K562 (cell line): ENCODE measurements at regions not wholly inside any gene's neighbourhood (a gene's known extent, or its start where the extent isn't known, plus 50 kb on each side); places are given as distances from the start of the nearest gene placed in this dataset.

Source experiments
- ATAC-seq: fragments of 200-7000 bp; cut with Tn5 transposase; 3 replicates; pipeline ENCODE4 v1.9.1; 2020; ENCODE audit warnings: moderate library complexity
- BruUV-seq: library from RNA; stranded (reverse); fragments of 400-500 nt; replicated peaks from 2 replicates; lab custom pipeline; 2021; lab: Mats Ljungman, UMichigan
- CTCF ChIA-PET: fragments of 300-600 bp; formaldehyde crosslinking; extraction: SDS; loops from one replicate; lab custom pipeline; 2021; ENCODE audit warnings: low intra/inter-chr PET ratio; lab: Yijun Ruan, JAX
- POLR2A ChIA-PET: fragments of 300-600, 350-650 bp; sonication (Branson Sonifier 250); formaldehyde crosslinking; extraction: SDS; loops from one replicate; lab custom pipeline; 2021; ENCODE audit warnings: antibody characterized with exemption, inconsistent platforms; lab: Yijun Ruan, JAX
- DNase-seq, 4 experiments: peaks; one replicate each; pipeline versions ENCODE4 v3.0.0 to v3.0.0-alpha.2; 2011 to 2018; ENCODE audit warnings: low spot score in 3 of 4, mixed read lengths in 3 of 4; ENCODE audit errors: extremely low read depth in 1 of 4
- FAIRE-seq: peaks from 2 replicates; lab custom pipeline; 2011; peaks lifted over from hg19 to GRCh38; lab: Jason Lieb, UNC
- H2AFZ ChIP-seq: 2 replicates; pipeline ENCODE4 v1.6.0; 2011; ENCODE audit warnings: low read depth, low read length, control low read depth, inconsistent platforms
- H3K27ac ChIP-seq: fragments of 200-600 bp; 3 replicates; pipeline ENCODE4 v1.8.0; 2011; ENCODE audit warnings: low read depth, mild to moderate bottlenecking, control low read depth, inconsistent platforms, low read length, moderate library complexity, mixed read lengths; ENCODE audit errors: extremely low read depth
- H3K27me3 ChIP-seq, 2 experiments: fragments of 300-600 bp in 1 of 2; 2 replicates in 1 of 2; 3 replicates in 1 of 2; pipeline versions ENCODE4 v1.6.0 to v1.8.0; 2011; ENCODE audit warnings: inconsistent platforms in 2 of 2, low read length in 2 of 2, mild to moderate bottlenecking in 1 of 2, mixed read lengths in 1 of 2, moderate library complexity in 1 of 2; ENCODE audit not compliant: control insufficient read depth in 2 of 2, insufficient read depth in 2 of 2
- H3K36me3 ChIP-seq: fragments of 300-600 bp; 3 replicates; pipeline ENCODE4 v1.8.0; 2011; ENCODE audit warnings: mild to moderate bottlenecking, low read length, inconsistent platforms; ENCODE audit not compliant: control insufficient read depth, insufficient read depth
- H3K4me1 ChIP-seq, 2 experiments: fragments of 200-600 bp in 1 of 2; replicated peaks in 1 of 2; 2 replicates in 1 of 2; 3 replicates in 1 of 2; pipeline versions ENCODE4 v1.5.1 to v1.8.0; 2011; ENCODE audit warnings: inconsistent platforms in 2 of 2, low read length in 2 of 2, mild to moderate bottlenecking in 1 of 2, mixed read lengths in 1 of 2, moderate library complexity in 1 of 2; ENCODE audit not compliant: control insufficient read depth in 2 of 2, insufficient read depth in 2 of 2
- H3K4me2 ChIP-seq: 2 replicates; pipeline ENCODE4 v1.6.1; 2011; ENCODE audit warnings: low read length, control low read depth, inconsistent platforms, mixed read lengths; ENCODE audit not compliant: insufficient read depth
- H3K4me3 ChIP-seq: fragments of 200-600 bp; sonication (generic), shearing (Covaris generic); 2 replicates; pipeline ENCODE4 v1.5.1; 2016; ENCODE audit warnings: control low read depth, inconsistent platforms
- H3K79me2 ChIP-seq: fragments of 200-600 bp; 3 replicates; pipeline ENCODE4 v1.8.0; 2011; ENCODE audit warnings: low read length, inconsistent platforms; ENCODE audit not compliant: control insufficient read depth, insufficient read depth
- H3K9ac ChIP-seq, 2 experiments: 2 replicates each; pipeline versions ENCODE4 v1.6.0 to v1.6.1; 2011; ENCODE audit warnings: low read depth in 2 of 2, low read length in 2 of 2, control low read depth in 1 of 2, inconsistent platforms in 1 of 2, mild to moderate bottlenecking in 1 of 2, mixed read lengths in 1 of 2; ENCODE audit not compliant: insufficient read depth in 1 of 2
- H3K9me1 ChIP-seq: one replicate; pipeline ENCODE4 v1.6.0; 2011; ENCODE audit warnings: inconsistent platforms, mild to moderate bottlenecking, low read length, moderate library complexity; ENCODE audit not compliant: control insufficient read depth, insufficient read depth
- H3K9me3 ChIP-seq: replicated peaks from 2 replicates; pipeline ENCODE4 v1.5.1; 2011; ENCODE audit warnings: low read depth, low read length, inconsistent platforms; ENCODE audit not compliant: control insufficient read depth, insufficient read depth
- H4K20me1 ChIP-seq: replicated peaks from 2 replicates; pipeline ENCODE4 v1.6.1; 2011; ENCODE audit warnings: low read length, inconsistent platforms, mixed read lengths; ENCODE audit not compliant: control insufficient read depth, insufficient read depth
- BHLHE40 ChIP-seq: IDR thresholded peaks from 2 replicates; pipeline ENCODE4 v1.6.1; 2011; ENCODE audit warnings: low read length, improper control_type of control experiment
- CBX2 ChIP-seq: fragments of 200-600 bp; sonication (generic); IDR thresholded peaks from one replicate; pipeline ENCODE4 v1.6.1; 2012; ENCODE audit warnings: mild to moderate bottlenecking, low read length, inconsistent platforms; ENCODE audit not compliant: insufficient read depth, poor library complexity, severe bottlenecking
- CSDE1 ChIP-seq, 2 experiments: fragments of 450-650 bp; IDR thresholded peaks; 2 replicates each; pipeline ENCODE4 v1.6.1; 2016; ENCODE audit warnings: mild to moderate bottlenecking in 1 of 2
- KAT8 ChIP-seq: fragments of 450-650 bp; IDR thresholded peaks from 2 replicates; pipeline ENCODE4 v1.6.1; 2016; ENCODE audit warnings: low read depth, mild to moderate bottlenecking
- MTA1 ChIP-seq: fragments of 450-650 bp; IDR thresholded peaks from 2 replicates; pipeline ENCODE4 v1.6.1; 2017; ENCODE audit warnings: borderline replicate concordance
- NELFE ChIP-seq: IDR thresholded peaks from 2 replicates; pipeline ENCODE4 v1.6.1; 2011; ENCODE audit warnings: mild to moderate bottlenecking; ENCODE audit not compliant: insufficient read depth, insufficient read length
- NFE2 ChIP-seq: IDR thresholded peaks from 2 replicates; pipeline ENCODE4 v1.6.1; 2014; ENCODE audit warnings: antibody characterized with exemption, low read depth
- RBBP5 ChIP-seq: fragments of 200-600 bp; sonication (generic); IDR thresholded peaks from 2 replicates; pipeline ENCODE4 v1.6.1; 2012; ENCODE audit warnings: borderline replicate concordance, mild to moderate bottlenecking, low read length, control low read depth, inconsistent platforms; ENCODE audit not compliant: insufficient read depth, poor library complexity, severe bottlenecking
- SMAD2 ChIP-seq: fragments of 150-350 bp; IDR thresholded peaks from 2 replicates; pipeline ENCODE4 v1.6.1; 2014; ENCODE audit warnings: low read depth, mild to moderate bottlenecking, low read length
- TAF15 ChIP-seq: fragments of 200-400 bp; formaldehyde crosslinking; IDR thresholded peaks from 2 replicates; pipeline ENCODE4 v1.6.1; 2017; ENCODE audit warnings: mild to moderate bottlenecking, low read depth, low read length, moderate library complexity
- XRCC4 ChIP-seq: IDR thresholded peaks from one replicate; pipeline ENCODE4 v1.6.1; 2011; ENCODE audit not compliant: insufficient read depth, insufficient read length; ENCODE audit errors: extremely low read depth
- ZBTB5 ChIP-seq: fragments of 450-650 bp; IDR thresholded peaks from 2 replicates; pipeline ENCODE4 v1.6.1; 2017; ENCODE audit warnings: antibody characterized with exemption
- ZNF124 ChIP-seq: sonication (generic); formaldehyde crosslinking; IDR thresholded peaks from 2 replicates; pipeline ENCODE4 v1.8.1; 2022; ENCODE audit warnings: missing genetic modification reagents
- ZNF583 ChIP-seq: fragments of 250-450 bp; sonication (Bioruptor Pico); IDR thresholded peaks from 2 replicates; pipeline ENCODE4 v1.4.0; 2020
- WGBS: fragments of 100-300 bp; shearing (Covaris generic); methylation state at CpG from one replicate; pipeline ENCODE4 v1.1.6; 2016; ENCODE audit warnings: low coverage, mixed read lengths; ENCODE audit not compliant: insufficient coverage; ENCODE audit errors: missing lambda C conversion rate; 5-methylcytosine and 5-hydroxymethylcytosine counted together
- in situ Hi-C: fragments of 300-500 bp; cut with MboI; formaldehyde crosslinking; loops from 4 replicates; pipeline ENCODE4 v1.15.0; 2018; ENCODE audit warnings: inconsistent platforms, mixed read lengths
- intact Hi-C: fragments of 100-400 bp; cut with micrococcal nuclease; formaldehyde crosslinking; loops from 2 replicates; pipeline ENCODE4 v1.14.2; 2022
- TF ChIP-seq, protein P1 (sequence below): sonication (generic); formaldehyde crosslinking; IDR thresholded peaks from 2 replicates; pipeline ENCODE4 v1.8.0; 2022; ENCODE audit warnings: mild to moderate bottlenecking, missing genetic modification reagents
- TF ChIP-seq, protein P2 (sequence below): sonication (generic); formaldehyde crosslinking; IDR thresholded peaks from 2 replicates; pipeline ENCODE4 v1.8.0; 2022; ENCODE audit warnings: mild to moderate bottlenecking, low read depth, missing genetic modification reagents
- TF ChIP-seq, protein P3 (sequence below): fragments of 450-650 bp; IDR thresholded peaks from 2 replicates; pipeline ENCODE4 v1.6.1; 2018; ENCODE audit not compliant: partially characterized antibody

GRCh38 chr2:144931480-144931879 lies 411.6 kb upstream of the ZEB2 start:
- 100% methylated on average over 1 of the region's 1 CpG for WGBS
- ChIA-PET CTCF (no interaction called here), POLR2A (interaction anchor here (0.7 kb wide), 1 partner anchor 1075 kb away, joined by 3 read pairs; no protein-coding TSS in a partner anchor)
- no TSS peak for BruUV-seq
- H3K79me2 ChIP-seq, result no peaks in the 10 kb centered on the region
- no peak overlapping the region for H3K4me3 ChIP-seq
- H3K9me1 ChIP-seq, result no peaks in the 10 kb centered on the region
- no peaks in the 10 kb centered on the region for H4K20me1 ChIP-seq
- DNase-seq (no peak), ATAC-seq (no peak), FAIRE-seq (no peak)
- 0 out of 2 replicates have a peak, but pooled peaks cover 2% of the 10 kb centered on the region for H3K9me3 ChIP-seq
- H3K27ac ChIP-seq, result no peak overlapping the region
- H3K4me2 ChIP-seq, result no peak overlapping the region
- H3K36me3 ChIP-seq, result no peaks in the 10 kb centered on the region
- no peak overlapping the region for H2AFZ ChIP-seq
- H3K9ac ChIP-seq, result no peak overlapping the region
- in situ Hi-C loops, result no loop called here
- no peaks in the 10 kb centered on the region for H3K27me3 ChIP-seq
- no peaks in the 10 kb centered on the region; a peak in 1 of 5 replicates for H3K4me1 ChIP-seq
- intact Hi-C loops, result no loop called here
- TF ChIP-seq TAF15, result no peak
- TF ChIP-seq SMAD2, result no peak
- no peak for TF ChIP-seq NELFE
- TF ChIP-seq BHLHE40, result no peak
- TF ChIP-seq CSDE1 (IDR thresholded peaks at IDR 0.05), result no peak
- no peak for TF ChIP-seq RBBP5
- TF ChIP-seq XRCC4, result no peak
- TF ChIP-seq, protein P1, sequence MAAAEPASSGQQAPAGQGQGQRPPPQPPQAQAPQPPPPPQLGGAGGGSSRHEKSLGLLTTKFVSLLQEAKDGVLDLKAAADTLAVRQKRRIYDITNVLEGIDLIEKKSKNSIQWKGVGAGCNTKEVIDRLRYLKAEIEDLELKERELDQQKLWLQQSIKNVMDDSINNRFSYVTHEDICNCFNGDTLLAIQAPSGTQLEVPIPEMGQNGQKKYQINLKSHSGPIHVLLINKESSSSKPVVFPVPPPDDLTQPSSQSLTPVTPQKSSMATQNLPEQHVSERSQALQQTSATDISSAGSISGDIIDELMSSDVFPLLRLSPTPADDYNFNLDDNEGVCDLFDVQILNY (CRISPR knock-in tag), result no peak
- no peak for TF ChIP-seq ZNF124
- no peak for TF ChIP-seq ZNF583 (CRISPR knock-in tag)
- no peak for TF ChIP-seq KAT8
- TF ChIP-seq, protein P2, sequence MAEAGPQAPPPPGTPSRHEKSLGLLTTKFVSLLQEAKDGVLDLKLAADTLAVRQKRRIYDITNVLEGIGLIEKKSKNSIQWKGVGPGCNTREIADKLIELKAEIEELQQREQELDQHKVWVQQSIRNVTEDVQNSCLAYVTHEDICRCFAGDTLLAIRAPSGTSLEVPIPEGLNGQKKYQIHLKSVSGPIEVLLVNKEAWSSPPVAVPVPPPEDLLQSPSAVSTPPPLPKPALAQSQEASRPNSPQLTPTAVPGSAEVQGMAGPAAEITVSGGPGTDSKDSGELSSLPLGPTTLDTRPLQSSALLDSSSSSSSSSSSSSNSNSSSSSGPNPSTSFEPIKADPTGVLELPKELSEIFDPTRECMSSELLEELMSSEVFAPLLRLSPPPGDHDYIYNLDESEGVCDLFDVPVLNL (CRISPR knock-in tag), result no peak
- no peak for TF ChIP-seq NFE2
- no peak for TF ChIP-seq CBX2
- no peak for TF ChIP-seq ZBTB5
- TF ChIP-seq, protein P3, sequence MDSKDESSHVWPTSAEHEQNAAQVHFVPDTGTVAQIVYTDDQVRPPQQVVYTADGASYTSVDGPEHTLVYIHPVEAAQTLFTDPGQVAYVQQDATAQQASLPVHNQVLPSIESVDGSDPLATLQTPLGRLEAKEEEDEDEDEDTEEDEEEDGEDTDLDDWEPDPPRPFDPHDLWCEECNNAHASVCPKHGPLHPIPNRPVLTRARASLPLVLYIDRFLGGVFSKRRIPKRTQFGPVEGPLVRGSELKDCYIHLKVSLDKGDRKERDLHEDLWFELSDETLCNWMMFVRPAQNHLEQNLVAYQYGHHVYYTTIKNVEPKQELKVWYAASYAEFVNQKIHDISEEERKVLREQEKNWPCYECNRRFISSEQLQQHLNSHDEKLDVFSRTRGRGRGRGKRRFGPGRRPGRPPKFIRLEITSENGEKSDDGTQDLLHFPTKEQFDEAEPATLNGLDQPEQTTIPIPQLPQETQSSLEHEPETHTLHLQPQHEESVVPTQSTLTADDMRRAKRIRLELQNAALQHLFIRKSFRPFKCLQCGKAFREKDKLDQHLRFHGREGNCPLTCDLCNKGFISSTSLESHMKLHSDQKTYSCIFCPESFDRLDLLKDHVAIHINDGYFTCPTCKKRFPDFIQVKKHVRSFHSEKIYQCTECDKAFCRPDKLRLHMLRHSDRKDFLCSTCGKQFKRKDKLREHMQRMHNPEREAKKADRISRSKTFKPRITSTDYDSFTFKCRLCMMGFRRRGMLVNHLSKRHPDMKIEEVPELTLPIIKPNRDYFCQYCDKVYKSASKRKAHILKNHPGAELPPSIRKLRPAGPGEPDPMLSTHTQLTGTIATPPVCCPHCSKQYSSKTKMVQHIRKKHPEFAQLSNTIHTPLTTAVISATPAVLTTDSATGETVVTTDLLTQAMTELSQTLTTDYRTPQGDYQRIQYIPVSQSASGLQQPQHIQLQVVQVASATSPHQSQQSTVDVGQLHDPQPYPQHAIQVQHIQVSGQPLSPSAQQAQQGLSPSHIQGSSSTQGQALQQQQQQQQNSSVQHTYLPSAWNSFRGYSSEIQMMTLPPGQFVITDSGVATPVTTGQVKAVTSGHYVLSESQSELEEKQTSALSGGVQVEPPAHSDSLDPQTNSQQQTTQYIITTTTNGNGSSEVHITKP, result no peak
- TF ChIP-seq MTA1, result no peak
